ENCODE measurements at regions not wholly inside any gene's neighbourhood (a gene's known extent, or its start where the extent isn't known, plus 50 kb on each side); places are given as distances from the start of the nearest gene placed in this dataset.
"Not testable (repeated sequence)": the region's sequence is repeated elsewhere in the genome, so short reads cannot be mapped to it uniquely, and the experiment has no call there.

GRCh38 chr2:150060341-150060740 lies 427.1 kb downstream of the RND3 start:
- intact Hi-C loops (cut with micrococcal nuclease), result no loop called here
- no peaks in the 10 kb centered on the region for H3K4me1 Mint-ChIP-seq (ENCODE audit: low read depth)

GRCh38 chr2:150059676-150060075 lies 427.8 kb downstream of the RND3 start:
- H3K4me3 Mint-ChIP-seq; H3K27me3 Mint-ChIP-seq (ENCODE audit: insufficient read depth); H3K9me3 Mint-ChIP-seq; intact Hi-C loops (cut with micrococcal nuclease); H3K36me3 Mint-ChIP-seq (ENCODE audit: low read depth); H3K4me1 Mint-ChIP-seq (ENCODE audit: low read depth); DNase-seq (ENCODE audit: low spot score); H3K27ac Mint-ChIP-seq: not testable (repeated sequence)

More at GRCh38 chr2:150060341-150060740, 427.1 kb downstream of the RND3 start:
- no peak overlapping the region for H3K4me3 Mint-ChIP-seq
- no peaks in the 10 kb centered on the region for H3K27me3 Mint-ChIP-seq (ENCODE audit: insufficient read depth)
- DNase-seq (ENCODE audit: low spot score), result no peak
- no peaks in the 10 kb centered on the region for H3K36me3 Mint-ChIP-seq (ENCODE audit: low read depth)
- H3K9me3 Mint-ChIP-seq, result no peaks in the 10 kb centered on the region
- H3K27ac Mint-ChIP-seq, result no peak overlapping the region

DNA sequence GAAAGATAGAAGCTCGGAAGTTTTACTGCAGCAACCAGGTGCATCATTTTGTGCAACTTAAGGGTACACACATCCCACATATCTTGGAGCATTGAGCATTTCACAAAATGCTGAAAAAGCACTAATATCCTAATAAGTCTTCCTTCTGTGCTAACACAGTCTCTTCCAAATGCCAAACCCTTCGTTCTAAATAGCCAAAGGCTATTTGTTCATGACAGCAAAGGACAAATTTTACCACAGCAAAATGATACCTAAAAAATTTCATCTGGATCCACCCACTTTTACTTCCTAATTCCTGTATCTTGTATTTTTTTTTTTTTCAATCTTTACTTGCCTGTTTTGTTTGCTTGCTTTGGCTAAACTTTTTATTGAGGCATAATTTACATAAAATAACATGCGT lies 435.0 kb downstream of the RND3 start:
- no peak overlapping the region for H3K4me3 Mint-ChIP-seq
- H3K27ac Mint-ChIP-seq, result no peak overlapping the region
- intact Hi-C loops (cut with micrococcal nuclease), result no loop called here
- H3K9me3 Mint-ChIP-seq, result no peaks in the 10 kb centered on the region
- no peaks in the 10 kb centered on the region for H3K4me1 Mint-ChIP-seq (ENCODE audit: low read depth)
- H3K36me3 Mint-ChIP-seq (ENCODE audit: low read depth), result no peaks in the 10 kb centered on the region
- H3K27me3 Mint-ChIP-seq (ENCODE audit: insufficient read depth), result no peaks in the 10 kb centered on the region
- DNase-seq (ENCODE audit: low spot score), result no peak

- no peaks in the 10 kb centered on the region for H3K27me3 Mint-ChIP-seq (ENCODE audit: insufficient read depth)
- H3K4me1 Mint-ChIP-seq (ENCODE audit: low read depth), result no peaks in the 10 kb centered on the region
- DNase-seq (ENCODE audit: low spot score), result no peak
- no peaks in the 10 kb centered on the region for H3K36me3 Mint-ChIP-seq (ENCODE audit: low read depth)
- no peaks in the 10 kb centered on the region for H3K9me3 Mint-ChIP-seq
- intact Hi-C loops (cut with micrococcal nuclease), result no loop called here
- H3K4me3 Mint-ChIP-seq, result no peak overlapping the region
- H3K27ac Mint-ChIP-seq, result no peak overlapping the region
Measured at GRCh38 chr2:150051004-150051403, 436.5 kb downstream of the RND3 start.

DNA sequence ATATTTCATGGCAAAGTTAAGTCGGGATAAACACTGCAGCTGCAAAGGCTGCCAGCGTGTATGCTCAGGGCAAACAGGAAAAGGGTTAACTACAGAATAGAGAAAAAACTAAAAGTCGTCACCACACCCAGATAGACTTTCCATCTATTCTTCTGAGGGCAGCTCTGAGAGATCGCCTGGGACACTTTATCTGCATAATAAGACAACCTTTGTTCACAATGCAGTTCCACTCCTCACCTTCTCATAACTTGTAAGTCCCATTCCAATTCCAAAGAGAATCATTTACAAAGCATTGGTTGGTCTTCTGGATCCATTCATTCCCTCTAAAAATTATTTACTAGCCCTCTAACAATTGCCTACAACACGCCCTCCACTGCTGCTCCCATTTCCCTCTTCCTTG lies 437.4 kb downstream of the RND3 start:
- intact Hi-C loops (cut with micrococcal nuclease), result no loop called here
- H3K4me3 Mint-ChIP-seq, result no peak overlapping the region
- DNase-seq (ENCODE audit: low spot score), result no peak
- H3K27me3 Mint-ChIP-seq (ENCODE audit: insufficient read depth), result no peaks in the 10 kb centered on the region
- H3K9me3 Mint-ChIP-seq, result no peaks in the 10 kb centered on the region
- no peaks in the 10 kb centered on the region for H3K4me1 Mint-ChIP-seq (ENCODE audit: low read depth)
- no peaks in the 10 kb centered on the region for H3K36me3 Mint-ChIP-seq (ENCODE audit: low read depth)
- H3K27ac Mint-ChIP-seq, result no peak overlapping the region

- no peaks in the 10 kb centered on the region for H3K9me3 Mint-ChIP-seq
- H3K27ac Mint-ChIP-seq, result no peak overlapping the region
- no peaks in the 10 kb centered on the region for H3K36me3 Mint-ChIP-seq (ENCODE audit: low read depth)
- intact Hi-C loops (cut with micrococcal nuclease), result no loop called here
- H3K27me3 Mint-ChIP-seq (ENCODE audit: insufficient read depth), result no peaks in the 10 kb centered on the region
- DNase-seq (ENCODE audit: low spot score), result no peak
- no peak overlapping the region for H3K4me3 Mint-ChIP-seq
- no peaks in the 10 kb centered on the region for H3K4me1 Mint-ChIP-seq (ENCODE audit: low read depth)
Measured at GRCh38 chr2:150047620-150048222, 439.7 kb downstream of the RND3 start.

DNA sequence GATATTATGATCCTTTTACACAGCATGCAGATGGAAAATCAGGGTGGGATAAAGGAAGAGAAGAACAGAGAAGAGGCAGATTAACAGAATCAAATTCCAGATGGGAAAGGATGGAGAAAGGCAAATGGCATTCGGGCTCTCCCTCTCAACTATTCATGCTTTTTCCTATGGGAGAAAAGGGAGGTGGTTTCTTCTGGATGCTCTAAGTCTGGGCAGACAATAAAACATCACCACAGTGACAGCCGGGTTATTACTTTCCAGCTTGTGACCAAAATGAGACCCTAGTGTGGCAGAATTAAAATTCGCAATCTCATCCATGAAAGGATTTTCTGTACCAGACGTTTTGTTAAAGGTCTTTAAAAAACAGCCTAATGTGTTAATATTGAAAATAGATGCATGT lies 440.7 kb downstream of the RND3 start:
- H3K27me3 Mint-ChIP-seq (ENCODE audit: insufficient read depth), result no peaks in the 10 kb centered on the region
- H3K4me1 Mint-ChIP-seq (ENCODE audit: low read depth), result no peaks in the 10 kb centered on the region
- H3K4me3 Mint-ChIP-seq, result no peak overlapping the region
- no peaks in the 10 kb centered on the region for H3K36me3 Mint-ChIP-seq (ENCODE audit: low read depth)
- H3K9me3 Mint-ChIP-seq, result no peaks in the 10 kb centered on the region
- no peak for DNase-seq (ENCODE audit: low spot score)
- no peak overlapping the region for H3K27ac Mint-ChIP-seq
- intact Hi-C loops (cut with micrococcal nuclease), result no loop called here

- intact Hi-C loops (cut with micrococcal nuclease), result no loop called here
- Mint-ChIP-seq H3K36me3 (ENCODE audit: low read depth) (no peaks in the 10 kb centered on the region), H3K27me3 (ENCODE audit: insufficient read depth) (no peaks in the 10 kb centered on the region), H3K27ac (no peak overlapping the region), H3K9me3 (no peaks in the 10 kb centered on the region), H3K4me3 (no peak overlapping the region), H3K4me1 (ENCODE audit: low read depth) (no peaks in the 10 kb centered on the region)
- DNase-seq (ENCODE audit: low spot score), result no peak
Measured at GRCh38 chr2:150046211-150046610, 441.3 kb downstream of the RND3 start.

DNA sequence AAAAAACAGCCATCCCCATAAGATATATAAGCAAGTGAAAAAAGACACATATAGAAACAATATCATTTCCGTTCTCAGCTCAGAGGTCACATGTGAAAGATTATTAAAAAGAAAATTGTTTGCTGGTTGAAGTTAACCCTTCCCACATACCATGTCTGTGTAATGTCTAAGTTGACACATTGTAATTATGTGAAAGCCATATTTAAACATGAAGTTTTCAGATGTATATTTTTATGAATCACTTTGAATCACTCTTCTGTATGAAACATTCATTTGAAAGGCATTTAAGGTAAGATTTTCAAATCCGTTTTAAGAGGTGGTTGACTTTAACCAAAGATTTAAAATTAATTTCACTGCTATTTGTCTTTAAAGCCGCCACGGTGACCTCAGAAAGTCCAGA lies 441.9 kb downstream of the RND3 start:
- Mint-ChIP-seq H3K27me3 (ENCODE audit: insufficient read depth) (no peaks in the 10 kb centered on the region), H3K36me3 (ENCODE audit: low read depth) (no peaks in the 10 kb centered on the region), H3K27ac (no peak overlapping the region), H3K4me3 (no peak overlapping the region), H3K4me1 (ENCODE audit: low read depth) (no peaks in the 10 kb centered on the region), H3K9me3 (no peaks in the 10 kb centered on the region)
- intact Hi-C loops (cut with micrococcal nuclease), result no loop called here
- DNase-seq (ENCODE audit: low spot score), result no peak

DNA sequence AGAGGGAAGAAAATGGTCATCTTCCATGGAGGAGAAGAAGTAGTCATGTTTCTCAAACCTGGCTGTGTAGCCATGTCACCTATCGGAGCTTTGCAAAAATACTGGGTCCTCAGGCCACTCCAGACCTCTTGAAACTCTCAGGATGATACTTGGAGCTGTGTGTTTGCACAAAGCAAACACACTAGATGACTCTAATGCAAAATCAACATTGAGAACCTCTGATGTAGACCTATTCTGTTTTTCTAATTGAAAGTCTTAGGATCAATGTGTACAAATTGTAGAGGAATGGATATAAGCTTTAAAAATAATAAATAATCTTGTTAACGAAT lies 444.3 kb downstream of the RND3 start:
- intact Hi-C loops (cut with micrococcal nuclease), result no loop called here
- no peaks in the 10 kb centered on the region for H3K27me3 Mint-ChIP-seq (ENCODE audit: insufficient read depth)
- no peaks in the 10 kb centered on the region for H3K9me3 Mint-ChIP-seq
- no peak overlapping the region for H3K4me3 Mint-ChIP-seq
- no peak for DNase-seq (ENCODE audit: low spot score)
- H3K27ac Mint-ChIP-seq, result no peak overlapping the region
- H3K4me1 Mint-ChIP-seq (ENCODE audit: low read depth), result no peaks in the 10 kb centered on the region
- H3K36me3 Mint-ChIP-seq (ENCODE audit: low read depth), result no peaks in the 10 kb centered on the region

DNA sequence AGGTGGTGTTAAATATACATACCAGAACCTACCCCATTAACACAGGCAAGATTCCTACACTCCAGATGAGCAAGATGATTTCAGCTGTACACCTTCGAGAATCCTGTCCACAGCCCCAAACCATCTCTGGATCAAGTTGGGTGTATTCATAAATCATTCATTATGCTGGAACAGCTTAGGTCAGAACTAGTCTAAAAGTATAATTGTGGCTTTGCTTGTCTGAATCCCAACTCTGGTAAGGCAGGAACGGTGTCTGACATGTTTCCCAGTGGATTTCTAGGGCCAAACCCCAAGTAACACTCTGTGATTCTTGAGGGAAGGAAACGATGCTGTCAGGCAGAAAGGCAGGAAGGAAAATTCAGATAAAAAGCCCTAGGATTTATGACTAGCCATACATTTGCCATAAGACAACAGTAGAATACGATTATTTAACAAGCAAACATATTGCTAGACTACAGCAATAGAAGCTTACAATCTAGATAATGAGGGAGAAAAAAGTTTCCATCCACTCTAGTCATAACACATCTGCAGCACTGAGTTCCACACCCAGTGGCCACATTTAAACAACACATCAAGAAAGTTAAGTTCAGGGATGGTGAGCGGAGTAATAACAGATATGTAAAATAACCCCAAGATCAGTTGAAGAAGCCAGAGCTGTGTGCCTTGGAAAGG lies 444.8 kb downstream of the RND3 start:
- Mint-ChIP-seq H3K9me3 (no peaks in the 10 kb centered on the region), H3K27ac (no peak overlapping the region), H3K36me3 (ENCODE audit: low read depth) (no peaks in the 10 kb centered on the region), H3K4me3 (no peak overlapping the region), H3K27me3 (ENCODE audit: insufficient read depth) (no peaks in the 10 kb centered on the region), H3K4me1 (ENCODE audit: low read depth) (no peaks in the 10 kb centered on the region)
- intact Hi-C loops (cut with micrococcal nuclease), result no loop called here
- DNase-seq (ENCODE audit: low spot score), result no peak

DNA sequence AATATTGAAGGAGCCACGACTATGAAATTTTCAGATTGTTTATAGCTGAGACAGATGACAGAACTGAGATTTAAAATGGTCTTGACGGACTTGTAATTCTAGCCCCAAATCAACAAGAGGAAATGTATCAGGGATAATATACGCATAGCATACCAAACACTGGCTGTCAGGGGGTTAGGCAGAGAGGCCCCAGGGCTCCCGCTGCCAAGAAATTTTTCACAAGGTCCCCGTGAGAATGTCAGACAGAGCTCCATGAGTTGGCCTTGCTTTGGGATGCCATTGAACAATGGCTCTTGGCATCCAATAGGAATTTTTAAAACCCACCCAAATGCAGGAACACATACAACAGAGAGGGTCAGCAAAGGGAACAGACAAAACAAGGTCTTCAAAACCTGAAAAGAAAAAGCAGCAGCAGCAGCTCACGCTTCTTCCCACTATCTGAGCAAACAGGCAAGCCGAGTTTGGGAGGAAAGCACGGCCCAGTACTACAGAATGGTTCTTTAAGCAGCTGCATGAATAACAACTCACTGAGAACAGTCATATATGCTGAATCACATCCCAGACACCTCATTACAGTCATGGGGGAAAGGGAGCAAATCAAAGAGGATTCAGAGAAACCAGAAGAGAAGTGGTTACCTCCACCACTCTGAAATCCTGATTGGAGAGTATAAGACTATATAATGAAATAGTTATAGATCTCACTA lies 445.6 kb downstream of the RND3 start:
- Mint-ChIP-seq H3K36me3 (ENCODE audit: low read depth) (no peaks in the 10 kb centered on the region), H3K9me3 (no peaks in the 10 kb centered on the region), H3K27me3 (ENCODE audit: insufficient read depth) (no peaks in the 10 kb centered on the region), H3K4me3 (no peak overlapping the region), H3K4me1 (ENCODE audit: low read depth) (no peaks in the 10 kb centered on the region), H3K27ac (no peak overlapping the region)
- no peak for DNase-seq (ENCODE audit: low spot score)
- intact Hi-C loops (cut with micrococcal nuclease), result no loop called here

GRCh38 chr2:150036622-150037021 lies 449.0 kb upstream of the MMADHC start:
- Mint-ChIP-seq H3K27me3 (ENCODE audit: insufficient read depth) (no peaks in the 10 kb centered on the region), H3K4me3 (no peak overlapping the region)
- intact Hi-C loops (cut with micrococcal nuclease), result no loop called here

More at GRCh38 chr2:150036622-150037021, 449.0 kb upstream of the MMADHC start:
- Mint-ChIP-seq H3K36me3 (ENCODE audit: low read depth) (no peaks in the 10 kb centered on the region), H3K27ac (no peak overlapping the region), H3K4me1 (ENCODE audit: low read depth) (no peaks in the 10 kb centered on the region), H3K9me3 (no peaks in the 10 kb centered on the region)
- no peak for DNase-seq (ENCODE audit: low spot score)

Measured in activated T-helper 1 cell treated with anti-CD3 and anti-CD28 coated beads, Interleukin-12 subunit alpha, Interleukin-12 subunit beta, Interleukin-2, Interleukin-4 antibody, amounts not matched to agents 30 ng/mL and 10 ng/mL and 1 ng/mL, durations not matched to agents 14 hours and 24 hours and 36 hours (primary cell).